Raji (cell line): ENCODE measurements at regions not wholly inside any gene's neighbourhood (a gene's known extent, or its start where the extent isn't known, plus 50 kb on each side); places are given as distances from the start of the nearest gene placed in this dataset.
A peak's percentile ranks its signal among the peaks of the same experiment; 100 is the strongest.

ENCODE experiments used
- POLR2A ChIP-seq: IDR thresholded peaks from 2 replicates; pipeline ENCODE4 v1.6.1; 2011; ENCODE audit warnings: low read depth, low read length, control low read depth; ENCODE audit not compliant: insufficient read depth

DNA sequence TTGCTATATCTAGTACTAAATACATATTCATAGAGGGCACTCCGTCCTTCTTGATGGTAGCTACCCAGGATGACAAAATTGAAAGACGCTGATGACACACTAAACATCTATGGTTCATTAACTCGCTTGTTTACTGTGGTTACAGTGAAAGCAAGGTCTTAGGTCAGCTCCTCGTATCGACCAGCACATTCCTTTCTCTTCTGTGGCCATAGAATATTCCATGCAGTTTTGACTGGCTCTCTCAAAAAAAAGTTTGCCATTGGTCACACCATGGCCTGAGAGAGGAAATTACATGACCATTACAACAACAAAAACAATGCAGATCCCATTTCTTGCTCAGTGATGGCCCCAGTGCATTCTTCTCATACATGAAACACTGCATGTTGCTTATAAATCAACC is 411.4 kb upstream of the SOX5 start:
- TF ChIP-seq POLR2A = peak; percentile 0; the same call in 1 of the 2 replicates

DNA sequence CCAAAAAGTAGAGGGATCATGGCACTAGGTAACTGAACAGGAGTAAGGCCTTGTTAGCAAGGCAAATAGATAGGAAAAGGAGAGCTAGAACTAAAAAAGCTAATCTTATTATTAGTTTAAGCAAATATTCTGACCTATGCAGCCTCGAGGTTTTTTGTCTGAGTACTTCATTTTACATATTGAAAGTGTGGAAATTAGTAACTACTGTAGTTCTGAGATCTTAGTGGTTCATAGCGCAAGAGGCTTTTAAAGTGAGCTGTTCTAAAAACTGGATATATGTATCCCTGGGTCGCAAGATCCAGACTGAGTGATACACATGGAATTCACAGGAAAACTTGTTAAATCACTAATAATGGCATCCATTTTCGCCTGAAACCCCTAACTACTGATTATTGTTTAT is 411.0 kb upstream of the SOX5 start:
- TF ChIP-seq POLR2A = no peak

DNA sequence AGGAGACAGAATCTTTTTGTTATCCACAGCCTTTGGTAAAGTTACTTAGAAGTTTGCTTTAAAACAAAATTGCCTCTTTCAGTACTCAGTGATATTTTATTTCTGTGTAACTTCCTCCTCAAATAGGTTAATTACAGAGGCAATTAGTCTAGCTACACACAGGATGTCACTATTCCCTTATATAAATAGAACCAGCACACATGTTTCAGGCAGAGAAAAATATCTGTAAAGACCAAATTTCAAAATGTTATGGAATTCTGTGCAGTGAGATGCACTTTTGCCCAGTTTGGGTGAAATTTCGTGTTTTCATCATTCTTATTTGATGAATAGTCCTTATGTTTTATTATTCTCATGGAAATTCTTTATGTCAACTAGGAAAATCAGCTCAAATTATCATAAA is 410.6 kb upstream of the SOX5 start:
- TF ChIP-seq POLR2A = no peak

DNA sequence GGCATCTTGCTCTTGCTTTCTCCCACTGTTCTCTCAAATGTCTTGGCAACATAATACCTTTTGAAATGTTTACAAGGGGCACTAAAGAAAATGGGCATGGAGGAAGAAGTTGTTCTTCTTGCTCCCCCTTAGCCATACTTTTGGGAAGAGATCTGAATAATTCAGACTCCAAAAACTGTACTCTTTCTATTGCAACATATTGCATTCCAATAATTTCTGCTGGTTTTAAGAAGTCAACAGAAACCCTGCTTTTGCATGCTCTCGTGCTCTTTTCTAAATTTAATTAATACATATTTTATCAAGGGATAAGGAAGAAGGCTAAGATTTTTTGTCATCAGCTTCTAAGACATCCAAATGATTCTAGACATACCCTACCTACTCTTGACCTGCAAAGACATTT is 409.9 kb upstream of the SOX5 start:
- TF ChIP-seq POLR2A = no peak

DNA sequence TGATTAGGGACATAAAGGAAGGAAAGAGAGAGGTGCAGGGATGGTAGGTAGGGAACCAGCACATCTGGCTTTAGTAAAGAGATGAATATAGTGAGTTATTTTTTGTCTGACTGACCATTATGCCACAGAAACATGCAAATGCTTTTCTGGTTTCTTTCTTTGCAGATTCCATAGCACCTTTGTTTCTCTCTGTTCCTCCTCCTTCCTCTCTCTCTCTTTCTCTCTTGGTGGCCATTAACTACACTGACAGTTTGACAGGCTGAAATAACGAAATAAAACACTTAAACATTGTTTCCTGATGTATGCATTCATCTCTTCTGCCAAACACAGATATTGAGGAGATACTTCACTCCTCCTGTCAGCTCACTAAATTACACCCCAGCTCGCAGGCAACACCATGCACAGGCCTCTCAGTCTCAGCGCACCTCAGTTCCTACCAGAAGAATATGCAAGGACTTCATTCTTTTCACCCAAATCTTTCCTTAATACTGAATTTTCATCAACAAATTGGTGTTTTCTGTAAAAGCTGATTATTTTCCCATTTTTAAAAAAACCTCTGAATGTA is 406.9 kb upstream of the SOX5 start:
- no peak for TF ChIP-seq POLR2A

DNA sequence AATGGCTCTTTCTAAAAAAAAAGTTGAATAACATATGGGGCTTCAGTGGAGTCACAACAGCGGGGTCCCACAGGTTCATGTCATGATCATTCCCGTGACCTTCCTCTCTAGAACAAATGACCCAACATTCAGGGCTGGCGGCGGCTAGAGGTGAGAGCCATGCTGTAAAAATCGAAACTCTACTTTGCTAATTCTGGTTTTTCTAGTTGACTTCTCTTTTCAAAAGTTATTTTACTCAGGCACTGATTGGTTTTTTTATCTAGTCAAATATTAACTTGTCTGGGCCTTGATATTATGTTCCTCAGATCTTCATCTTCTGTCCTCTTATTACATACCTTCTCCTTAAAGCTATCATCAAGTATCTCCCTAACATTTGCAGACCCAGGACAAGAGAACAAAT is 402.9 kb upstream of the SOX5 start:
- no peak for TF ChIP-seq POLR2A

DNA sequence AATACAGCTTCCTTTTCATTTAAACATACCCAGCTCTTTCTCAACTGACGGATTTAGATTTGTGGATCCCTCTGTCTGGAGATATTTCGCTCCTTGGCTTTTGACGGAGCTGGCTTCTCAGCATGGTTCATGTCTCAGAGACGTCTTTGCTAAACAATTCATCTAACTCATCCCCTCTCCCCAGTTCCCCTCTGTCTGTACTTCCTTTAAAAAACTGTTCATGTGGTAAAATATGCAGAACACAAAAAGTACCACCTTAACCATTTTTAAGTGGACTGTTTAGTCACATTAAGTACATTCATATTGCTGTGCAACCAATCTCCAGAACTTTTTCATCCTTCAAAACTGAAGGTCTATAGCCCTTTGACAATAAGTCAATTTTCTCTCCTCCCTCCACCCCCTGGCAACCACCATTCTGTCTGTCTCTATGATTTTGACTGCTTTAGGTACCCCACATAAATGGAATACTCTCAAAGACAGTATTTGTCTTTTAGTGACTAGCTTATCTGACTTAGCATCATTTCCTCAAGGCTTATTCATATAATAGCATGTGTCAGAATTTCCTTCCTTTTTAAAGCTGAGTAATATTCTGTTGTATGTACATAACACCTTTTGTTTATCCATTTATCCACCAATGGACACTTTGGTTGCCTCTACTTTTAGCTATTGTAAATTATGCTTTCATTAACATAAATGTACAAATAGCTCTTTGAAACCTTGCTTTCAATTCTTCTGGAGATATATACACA is 399.8 kb upstream of the SOX5 start:
- no peak for TF ChIP-seq POLR2A

DNA sequence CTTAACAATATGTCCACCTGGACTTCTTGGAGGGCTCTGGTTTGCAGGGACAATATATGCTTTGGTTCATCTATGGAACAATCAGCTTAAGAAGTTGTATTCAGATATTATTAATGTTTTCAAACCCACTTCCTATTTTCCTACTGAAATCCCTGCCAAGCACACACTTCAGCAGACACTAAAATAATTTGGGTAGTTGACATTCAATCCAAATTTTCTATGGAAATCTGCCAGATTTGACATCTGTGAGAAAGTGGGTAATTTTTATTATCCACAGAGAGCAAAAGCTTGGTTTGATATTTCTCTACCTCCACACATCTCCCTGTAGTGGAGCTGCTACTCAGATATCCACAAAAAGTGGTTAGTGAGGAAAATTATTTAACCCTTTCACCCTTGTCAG is 378.8 kb upstream of the SOX5 start:
- TF ChIP-seq POLR2A = no peak

DNA sequence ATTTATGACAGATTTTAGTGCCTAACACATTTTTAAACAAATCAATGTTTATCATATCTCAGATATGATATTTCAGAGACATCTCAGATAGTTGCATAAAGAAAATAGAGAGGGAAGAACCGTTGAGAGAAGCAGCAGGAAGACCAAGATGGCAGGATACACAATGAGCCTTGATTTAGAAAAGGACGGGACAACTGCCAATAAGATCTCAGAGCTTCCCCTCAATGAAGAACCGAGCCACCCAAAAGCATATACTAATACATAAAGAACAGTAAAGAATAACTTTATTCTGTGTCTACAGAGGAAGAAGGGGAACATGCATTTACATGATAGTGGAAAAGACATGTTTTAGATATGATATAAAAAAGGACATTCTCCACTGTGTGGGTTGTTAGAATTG is 375.9 kb upstream of the SOX5 start:
- no peak for TF ChIP-seq POLR2A

DNA sequence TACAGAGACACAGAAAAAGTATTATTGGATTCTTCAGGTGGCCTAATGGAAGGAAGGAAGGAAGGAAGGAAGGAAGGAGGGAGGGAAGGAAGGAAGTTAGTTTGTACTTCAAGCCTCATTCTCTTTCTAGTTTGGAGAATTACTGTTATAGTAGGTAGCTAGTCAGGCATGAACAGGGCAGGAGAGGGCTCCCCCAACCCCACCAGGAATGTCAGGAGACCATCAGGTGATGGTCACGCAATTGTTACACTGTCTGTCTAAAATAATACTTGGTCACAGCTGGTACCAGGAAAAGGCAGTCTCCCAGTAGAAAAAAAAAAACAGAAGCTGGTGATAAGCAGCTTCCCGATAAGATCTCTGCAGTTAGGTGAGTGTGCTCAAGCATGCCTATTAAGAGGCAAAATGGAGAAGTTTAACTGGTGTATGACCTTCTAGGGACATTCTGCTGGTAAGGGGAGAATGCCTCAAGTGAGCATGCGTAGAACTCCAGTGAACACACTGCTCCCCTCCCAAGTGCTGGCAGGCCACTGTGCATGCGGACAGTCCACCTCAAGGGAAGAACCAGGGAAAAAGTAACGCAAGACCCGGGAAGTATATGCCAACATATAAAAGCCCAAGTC is 358.4 kb upstream of the SOX5 start:
- TF ChIP-seq POLR2A = no peak

DNA sequence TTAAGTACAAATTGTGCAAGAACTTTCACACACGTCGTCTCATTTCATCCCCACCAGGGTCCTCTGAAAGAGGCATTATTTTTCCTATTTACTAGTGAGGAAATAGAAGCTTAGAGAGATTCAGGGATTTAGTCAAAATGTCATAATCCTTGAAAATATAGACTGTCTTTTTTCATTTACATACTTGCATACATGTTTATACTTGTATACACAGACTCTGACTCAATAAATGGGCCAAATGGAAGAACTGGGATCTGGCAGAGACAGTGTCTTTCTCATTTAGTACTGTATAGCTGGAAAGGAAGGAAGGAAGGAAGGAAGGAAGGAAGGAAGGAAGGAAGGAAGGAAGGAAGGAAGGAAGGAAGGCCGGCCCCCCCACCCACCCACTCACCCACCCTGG is 357.7 kb upstream of the SOX5 start:
- no peak for TF ChIP-seq POLR2A

DNA sequence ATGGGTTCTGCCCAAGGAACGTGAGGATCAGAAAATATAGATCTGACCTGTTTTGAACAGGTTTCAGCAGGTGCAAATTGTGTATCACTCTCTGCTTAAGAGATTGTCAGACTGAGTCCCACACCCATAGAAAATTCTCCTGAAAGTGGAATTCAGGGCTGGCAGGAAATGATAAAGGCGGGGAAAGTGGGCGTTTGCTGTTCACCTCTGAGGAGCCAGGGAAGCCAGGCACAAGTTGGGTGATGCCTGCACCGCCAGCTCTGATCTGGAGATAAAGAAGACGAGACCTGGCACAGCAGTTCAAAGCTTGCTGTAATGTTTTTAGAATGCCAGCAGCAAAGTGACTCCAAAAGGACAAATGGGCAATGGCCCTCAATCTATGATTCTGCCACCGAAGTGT is 356.5 kb upstream of the SOX5 start:
- no peak for TF ChIP-seq POLR2A

DNA sequence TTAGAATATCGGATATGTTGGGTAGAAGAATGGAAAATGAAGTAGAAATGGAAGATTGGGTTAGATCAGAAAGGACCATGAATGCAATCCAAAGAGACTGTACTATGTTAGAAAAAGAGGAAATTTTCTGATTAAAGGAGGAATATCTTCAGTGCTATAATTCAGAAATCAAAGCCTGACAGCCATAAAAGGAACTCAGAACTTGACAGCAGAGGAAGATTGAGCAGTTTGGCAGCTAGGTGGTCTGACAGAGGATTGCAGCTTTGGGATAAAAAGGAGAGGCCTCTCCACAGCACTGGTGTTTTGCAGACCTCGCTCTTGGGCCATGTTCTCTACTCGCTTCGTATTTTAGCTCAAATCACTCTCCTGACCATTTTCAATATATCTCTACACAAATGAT is 354.8 kb upstream of the SOX5 start:
- no peak for TF ChIP-seq POLR2A

DNA sequence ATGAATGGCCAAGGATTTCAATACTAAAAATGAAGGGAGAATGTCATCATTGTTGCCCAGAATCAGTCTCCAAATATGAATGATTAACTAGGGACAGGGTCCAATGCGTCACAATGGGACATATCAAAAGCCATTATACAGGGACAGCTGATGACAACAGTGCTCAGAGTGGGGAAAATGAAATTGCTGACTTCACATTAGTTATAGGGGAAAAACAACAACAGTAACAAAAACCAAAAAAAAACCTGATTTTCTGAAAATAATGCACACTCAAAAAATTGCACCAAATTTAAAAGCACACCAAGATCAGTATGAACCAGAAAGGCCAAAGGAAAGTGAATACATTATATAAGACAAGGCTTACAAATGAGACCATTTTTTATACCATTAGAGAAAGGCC is 353.2 kb upstream of the SOX5 start:
- TF ChIP-seq POLR2A = no peak

DNA sequence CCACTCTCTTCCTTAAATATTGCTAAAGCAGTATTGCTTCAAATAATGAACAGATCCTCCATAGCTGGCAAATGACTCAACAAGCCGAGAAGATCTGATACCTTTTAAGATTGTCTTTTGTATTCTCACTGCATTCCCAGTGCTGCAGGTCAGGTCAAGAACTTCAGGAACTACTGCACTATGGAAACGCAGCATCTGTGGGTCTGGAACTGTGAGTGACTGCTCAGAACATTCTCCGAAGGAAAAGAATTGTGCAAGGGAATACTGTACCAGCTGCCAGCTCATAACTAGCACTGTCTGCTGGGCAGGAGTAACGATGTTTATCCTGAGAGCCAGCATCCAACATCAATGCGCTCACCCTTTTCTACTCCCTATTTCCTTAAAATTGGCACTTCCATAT is 348.0 kb upstream of the SOX5 start:
- TF ChIP-seq POLR2A = no peak

DNA sequence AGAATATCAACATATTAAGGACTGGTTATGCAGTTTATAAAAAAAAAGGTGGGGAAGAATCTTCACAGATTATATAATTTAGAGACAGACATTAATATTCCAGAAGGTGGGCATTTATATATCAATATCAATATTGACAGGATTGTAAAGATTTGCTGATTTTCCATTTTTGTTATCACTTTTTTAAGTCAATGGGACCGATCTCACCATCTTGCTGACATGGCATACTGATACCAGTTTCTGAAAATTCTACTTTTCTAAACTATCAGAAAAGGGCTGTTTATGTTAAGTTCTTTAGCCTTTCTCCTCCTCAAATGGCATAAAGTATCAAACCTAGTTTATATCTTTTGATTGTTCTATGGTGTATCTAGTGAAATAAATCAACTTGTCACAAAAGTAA is 344.1 kb upstream of the SOX5 start:
- TF ChIP-seq POLR2A = no peak

DNA sequence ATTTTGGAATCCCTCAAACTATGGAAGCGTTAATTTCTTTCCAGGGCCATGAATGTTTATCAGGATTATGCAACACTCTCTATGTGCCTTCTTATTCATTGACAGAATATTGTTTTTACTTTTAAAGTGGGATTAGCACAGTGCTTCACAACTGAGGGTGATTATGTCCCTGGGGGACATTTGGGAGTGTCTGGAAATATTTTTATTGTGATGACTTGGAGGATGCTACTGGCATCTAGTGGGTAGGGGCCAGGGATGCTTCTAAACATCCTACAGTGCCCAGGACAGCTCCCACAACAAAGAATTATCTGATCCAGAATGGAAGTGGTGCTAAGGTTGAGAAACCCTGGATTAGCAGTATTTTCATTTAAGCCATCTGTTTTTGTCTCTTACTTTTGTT is 338.5 kb upstream of the SOX5 start:
- TF ChIP-seq POLR2A = no peak

DNA sequence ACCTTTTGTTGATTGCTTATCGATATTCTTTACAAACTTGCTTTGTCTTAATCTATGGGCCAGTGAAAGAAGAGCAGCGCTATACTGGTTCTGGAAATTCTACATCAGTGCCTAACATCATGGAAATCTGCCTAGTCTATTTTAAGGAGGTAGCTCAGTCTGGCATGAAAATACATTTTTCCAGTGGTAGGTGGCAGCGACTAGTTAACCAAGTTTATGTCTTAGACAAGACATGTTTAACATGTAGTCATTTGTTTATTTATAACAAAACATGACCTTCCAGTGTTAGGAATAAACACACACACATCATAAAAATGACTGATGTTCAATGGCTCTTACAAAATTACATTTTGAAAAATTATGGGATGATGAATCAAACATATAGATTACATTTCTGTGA is 336.0 kb upstream of the SOX5 start:
- TF ChIP-seq POLR2A = no peak

DNA sequence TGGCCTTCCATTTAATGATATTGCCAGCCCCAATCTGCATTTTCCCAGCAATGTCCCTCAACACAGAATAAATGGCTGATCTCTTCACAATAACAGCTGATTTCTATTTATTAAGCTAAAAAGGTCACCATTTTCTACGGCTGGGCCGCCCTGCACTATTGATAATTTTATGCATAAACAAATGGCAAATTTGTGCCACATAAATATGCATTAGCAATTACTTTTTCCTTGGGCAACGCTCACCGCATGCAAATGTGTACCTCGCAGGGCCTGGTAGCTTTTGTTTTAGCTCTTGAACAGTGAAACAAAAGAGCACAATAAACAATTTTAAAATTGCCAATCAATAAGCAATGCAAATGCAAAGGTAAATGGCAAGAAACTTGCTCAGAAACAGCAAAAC is 331.9 kb upstream of the SOX5 start:
- TF ChIP-seq POLR2A = no peak
